ENCODE measurements at regions not wholly inside any gene's neighbourhood (a gene's known extent, or its start where the extent isn't known, plus 50 kb on each side); places are given as distances from the start of the nearest gene placed in this dataset.

- DNase-seq (ENCODE audit: low read depth), result no peak
- H3K4me3 ChIP-seq (ENCODE audit: low read depth, low read length), result no peak overlapping the region
- TF ChIP-seq CTCF (IDR thresholded peaks at IDR 0.05; ENCODE audit: insufficient read depth, low read depth, low read length, missing control alignments), result no peak
These were observed 80.1 kb upstream of the ZC3H11B start for GRCh38 chr1:219692981-219693380.

- no peak for DNase-seq (ENCODE audit: low read depth)
- no peak overlapping the region for H3K4me3 ChIP-seq (ENCODE audit: low read depth, low read length)
- TF ChIP-seq CTCF (IDR thresholded peaks at IDR 0.05; ENCODE audit: insufficient read depth, low read depth, low read length, missing control alignments), result no peak
These were observed 76.9 kb upstream of the ZC3H11B start for GRCh38 chr1:219689774-219690173.

GRCh38 chr1:219687779-219688178 lies 74.9 kb upstream of the ZC3H11B start:
- H3K4me3 ChIP-seq (ENCODE audit: low read depth, low read length), result no peak overlapping the region
- no peak for DNase-seq (ENCODE audit: low read depth)
- TF ChIP-seq CTCF (IDR thresholded peaks at IDR 0.05; ENCODE audit: insufficient read depth, low read depth, low read length, missing control alignments), result no peak

GRCh38 chr1:219686171-219686570 lies 73.3 kb upstream of the ZC3H11B start:
- H3K4me3 ChIP-seq (ENCODE audit: low read depth, low read length), result no peak overlapping the region
- TF ChIP-seq CTCF (IDR thresholded peaks at IDR 0.05; ENCODE audit: insufficient read depth, low read depth, low read length, missing control alignments), result no peak
- no peak for DNase-seq (ENCODE audit: low read depth)

GRCh38 chr1:219682788-219683187 lies 69.9 kb upstream of the ZC3H11B start:
- no peak for DNase-seq (ENCODE audit: low read depth)

GRCh38 chr1:219681876-219682275 lies 69.0 kb upstream of the ZC3H11B start:
- no peak for DNase-seq (ENCODE audit: low read depth)
- TF ChIP-seq CTCF (IDR thresholded peaks at IDR 0.05; ENCODE audit: insufficient read depth, low read depth, low read length, missing control alignments), result no peak
- no peak overlapping the region for H3K4me3 ChIP-seq (ENCODE audit: low read depth, low read length)

More at GRCh38 chr1:219682788-219683187, 69.9 kb upstream of the ZC3H11B start:
- H3K4me3 ChIP-seq (ENCODE audit: low read depth, low read length), result no peak overlapping the region
- no peak for TF ChIP-seq CTCF (IDR thresholded peaks at IDR 0.05; ENCODE audit: insufficient read depth, low read depth, low read length, missing control alignments)

GRCh38 chr1:219676012-219676765 lies 63.3 kb upstream of the ZC3H11B start:
- DNase-seq (ENCODE audit: low read depth), result no peak
- no peak for TF ChIP-seq CTCF (IDR thresholded peaks at IDR 0.05; ENCODE audit: insufficient read depth, low read depth, low read length, missing control alignments)
- H3K4me3 ChIP-seq (ENCODE audit: low read depth, low read length), result no peak overlapping the region
